ENCODE measurements at regions not wholly inside any gene's neighbourhood (a gene's known extent, or its start where the extent isn't known, plus 50 kb on each side); places are given as distances from the start of the nearest gene placed in this dataset.

GRCh38 chr13:93146584-93147297 is 79.9 kb upstream of the GPC6 start:
- peak; percentile 2 for DNase-seq

GRCh38 chr13:93147298-93147645 is 79.3 kb upstream of the GPC6 start:
- no peak for DNase-seq

GRCh38 chr13:93147946-93148345 is 78.7 kb upstream of the GPC6 start:
- DNase-seq = peak; percentile 0

- peak; percentile 37 for DNase-seq
These were observed 75.3 kb upstream of the GPC6 start for GRCh38 chr13:93151277-93151676.

GRCh38 chr13:93158565-93158964 is 68.0 kb upstream of the GPC6 start:
- DNase-seq = no peak

GRCh38 chr13:93169980-93170379 is 56.6 kb upstream of the GPC6 start:
- no peak for DNase-seq

- DNase-seq = peak; percentile 2
These were observed 54.5 kb upstream of the GPC6 start for GRCh38 chr13:93172109-93172508.

GRCh38 chr13:93173654-93174053 is 53.0 kb upstream of the GPC6 start:
- no peak for DNase-seq

GRCh38 chr13:93174260-93174659 is 52.3 kb upstream of the GPC6 start:
- DNase-seq = no peak
